ENCODE measurements at regions not wholly inside any gene's neighbourhood (a gene's known extent, or its start where the extent isn't known, plus 50 kb on each side); places are given as distances from the start of the nearest gene placed in this dataset.
A peak's percentile ranks its signal among the peaks of the same experiment; 100 is the strongest.

GRCh38 chr22:48319321-48320047 is 1508.2 kb downstream of the BRD1 start:
- no peak for TF ChIP-seq CTCF (IDR thresholded peaks at IDR 0.05)
- Histone ChIP-seq H3K4me1 (no peaks in the 10 kb centered on the region), H3K27ac (no peak overlapping the region), H3K4me3 (no peak overlapping the region), H3K9me3 (no peaks in the 10 kb centered on the region), H3K36me3 (no peaks in the 10 kb centered on the region), H3K27me3 (no peaks in the 10 kb centered on the region)
- intact Hi-C loops (cut with DNase I) = no loop called here
- DNase-seq (peak in 2 of 4 donors; percentile 20 to 68), ATAC-seq (no peak)

DNA sequence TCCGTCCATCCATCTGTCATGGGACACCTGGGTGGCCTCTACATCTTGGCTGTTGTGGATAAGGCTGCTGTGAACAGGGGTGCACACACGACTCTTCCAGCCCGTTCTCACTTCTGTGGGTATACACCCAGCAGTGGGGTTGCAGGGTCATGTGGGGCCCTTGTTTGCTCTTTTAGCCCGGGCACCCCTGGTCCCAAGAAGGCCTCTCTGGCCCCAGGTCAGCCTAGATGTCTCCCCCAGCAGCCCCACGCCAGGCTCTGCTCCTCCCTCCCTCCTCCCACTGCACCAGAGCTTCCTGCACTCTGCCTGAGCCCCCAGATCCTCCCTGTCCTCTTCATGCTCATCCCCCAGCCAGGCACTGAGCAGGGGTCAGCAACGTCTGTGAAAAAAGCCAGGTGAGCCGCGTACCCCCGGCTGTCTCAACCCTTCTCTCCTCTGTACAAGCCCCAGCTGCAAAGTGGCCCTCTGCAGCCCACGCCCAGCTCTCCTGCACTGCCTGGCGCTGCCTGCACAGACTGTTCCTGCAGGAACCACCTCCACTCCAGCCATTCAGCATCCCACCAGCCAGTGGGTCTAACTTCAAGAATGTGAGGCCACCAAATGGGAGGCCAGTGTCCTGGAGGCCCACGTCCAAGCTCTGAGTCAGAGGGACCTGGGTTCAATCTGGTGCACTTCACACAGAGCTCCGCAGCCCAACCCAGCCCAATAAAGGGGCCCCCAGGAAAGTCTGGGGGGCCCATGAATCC is 1508.9 kb downstream of the BRD1 start:
- DNase-seq = peak in 2 of 4 donors; percentile 24 to 69
- TF ChIP-seq CTCF (IDR thresholded peaks at IDR 0.05) = no peak

GRCh38 chr22:48318173-48318572 is 1509.5 kb downstream of the BRD1 start:
- H3K27ac ChIP-seq = no peak overlapping the region
- no peak for TF ChIP-seq CTCF (IDR thresholded peaks at IDR 0.05)
- H3K36me3 ChIP-seq = no peaks in the 10 kb centered on the region
- no peaks in the 10 kb centered on the region for H3K4me1 ChIP-seq
- peak in 1 of 4 donors; percentile 8 for DNase-seq
- H3K9me3 ChIP-seq = no peaks in the 10 kb centered on the region
- no peak for ATAC-seq
- H3K27me3 ChIP-seq = no peaks in the 10 kb centered on the region
- no peak overlapping the region for H3K4me3 ChIP-seq
- intact Hi-C loops (cut with DNase I) = no loop called here

More for the DNA sequence above, 1508.9 kb downstream of the BRD1 start:
- no peak for ATAC-seq
- no peaks in the 10 kb centered on the region for H3K36me3 ChIP-seq
- intact Hi-C loops (cut with DNase I) = no loop called here
- H3K9me3 ChIP-seq = no peaks in the 10 kb centered on the region
- H3K27ac ChIP-seq = no peak overlapping the region
- no peaks in the 10 kb centered on the region for H3K4me1 ChIP-seq
- no peaks in the 10 kb centered on the region for H3K27me3 ChIP-seq
- no peak overlapping the region for H3K4me3 ChIP-seq

DNA sequence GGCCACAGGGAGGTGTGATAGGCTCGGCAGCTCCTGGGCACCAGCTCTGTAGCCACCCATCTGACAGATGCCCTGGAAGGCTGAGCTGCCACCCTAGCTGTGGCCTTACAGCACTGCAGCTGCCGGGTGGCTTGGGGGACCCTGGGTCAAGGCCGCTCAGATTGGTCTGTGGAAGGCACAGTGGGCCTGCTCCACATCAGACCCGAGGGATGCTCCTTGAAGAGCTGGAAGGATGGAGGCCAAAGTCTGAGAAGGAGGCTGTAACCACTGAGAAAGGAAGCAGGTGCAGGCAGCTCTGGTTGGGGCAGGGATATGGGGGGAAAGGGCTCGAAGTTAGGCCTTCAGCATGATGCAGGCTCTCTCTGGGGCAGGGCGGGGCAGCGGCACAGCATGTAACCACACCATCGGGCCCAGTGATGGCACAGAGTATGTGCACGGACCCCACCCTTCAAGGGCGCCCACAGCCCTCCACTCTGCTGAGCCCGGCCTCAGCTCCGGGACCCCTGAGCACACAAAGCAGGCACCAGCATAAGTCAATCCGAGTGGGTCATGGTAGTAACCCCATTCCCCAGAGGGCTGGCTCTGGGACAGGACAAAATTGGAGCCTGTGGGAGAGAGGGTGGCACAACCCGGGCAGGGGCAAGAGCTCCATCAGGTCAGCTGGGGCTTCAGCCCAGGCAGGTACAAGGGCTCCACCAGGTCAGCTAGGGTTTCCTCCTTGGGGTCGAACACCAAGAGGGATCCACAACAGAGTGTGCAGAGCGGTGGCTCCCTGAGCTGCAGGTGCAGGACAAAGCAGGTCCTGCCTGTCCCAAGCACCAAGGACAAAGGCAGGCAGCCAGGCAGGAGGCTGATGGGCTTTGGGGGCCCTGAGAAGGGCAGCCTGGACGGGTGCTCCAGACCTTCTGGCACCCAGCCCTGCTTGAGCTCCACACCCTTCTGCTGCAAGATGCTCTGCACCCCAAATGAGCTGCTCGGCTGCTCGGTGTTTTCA is 1511.1 kb downstream of the BRD1 start:
- intact Hi-C loops (cut with DNase I) = no loop called here
- peak in 2 of 4 donors; percentile 25 to 61 for DNase-seq

More for the DNA sequence above, 1511.1 kb downstream of the BRD1 start:
- no peaks in the 10 kb centered on the region for H3K4me1 ChIP-seq
- no peak overlapping the region for H3K4me3 ChIP-seq
- no peak for TF ChIP-seq CTCF (IDR thresholded peaks at IDR 0.05)
- peaks cover 0 to 6% of the 10 kb centered on the region in 2 donors for H3K9me3 ChIP-seq
- no peak overlapping the region for H3K27ac ChIP-seq
- no peak for ATAC-seq
- H3K27me3 ChIP-seq = no peaks in the 10 kb centered on the region
- H3K36me3 ChIP-seq = no peaks in the 10 kb centered on the region

Data from left lung (tissue), 4 donors.